ENCODE measurements at regions not wholly inside any gene's neighbourhood (a gene's known extent, or its start where the extent isn't known, plus 50 kb on each side); places are given as distances from the start of the nearest gene placed in this dataset.
"Not testable (repeated sequence)": the region's sequence is repeated elsewhere in the genome, so short reads cannot be mapped to it uniquely, and the experiment has no call there.

- no CpG with 5 or more reads among the region's 1 CpG for WGBS (ENCODE audit: insufficient coverage, insufficient read length)
- not testable (repeated sequence) for H3K4me1 ChIP-seq (ENCODE audit: control insufficient read depth, insufficient read depth, low read length); H3K9me3 ChIP-seq (ENCODE audit: control insufficient read depth, insufficient read depth, low read length); H3K36me3 ChIP-seq (ENCODE audit: control insufficient read depth, insufficient read depth, low read length); H3K4me3 ChIP-seq (ENCODE audit: low read length); H3K27me3 ChIP-seq (ENCODE audit: control insufficient read depth, insufficient read depth, low read length); DNase-seq (ENCODE audit: low read depth, low spot score); H3K27ac ChIP-seq (ENCODE audit: low read length)
These were observed 190.3 kb downstream of the RAB11FIP2 start for GRCh38 chr10:117856426-117856825.

GRCh38 chr10:117860135-117860534 lies 186.6 kb downstream of the RAB11FIP2 start:
- no CpG with 5 or more reads among the region's 5 CpGs for WGBS (ENCODE audit: insufficient coverage, insufficient read length)
- Histone ChIP-seq H3K27me3 (ENCODE audit: control insufficient read depth, insufficient read depth, low read length) (no peaks in the 10 kb centered on the region), H3K36me3 (ENCODE audit: control insufficient read depth, insufficient read depth, low read length) (no peaks in the 10 kb centered on the region), H3K4me1 (ENCODE audit: control insufficient read depth, insufficient read depth, low read length) (no peaks in the 10 kb centered on the region), H3K27ac (ENCODE audit: low read length) (no peak overlapping the region), H3K9me3 (ENCODE audit: control insufficient read depth, insufficient read depth, low read length) (no peaks in the 10 kb centered on the region), H3K4me3 (ENCODE audit: low read length) (no peak overlapping the region)
- DNase-seq (ENCODE audit: low read depth, low spot score), result no peak

- Histone ChIP-seq H3K4me1 (ENCODE audit: control insufficient read depth, insufficient read depth, low read length) (no peaks in the 10 kb centered on the region), H3K9me3 (ENCODE audit: control insufficient read depth, insufficient read depth, low read length) (no peaks in the 10 kb centered on the region), H3K4me3 (ENCODE audit: low read length) (no peak overlapping the region), H3K27ac (ENCODE audit: low read length) (no peak overlapping the region), H3K36me3 (ENCODE audit: control insufficient read depth, insufficient read depth, low read length) (no peaks in the 10 kb centered on the region), H3K27me3 (ENCODE audit: control insufficient read depth, insufficient read depth, low read length) (no peaks in the 10 kb centered on the region)
- DNase-seq (ENCODE audit: low read depth, low spot score), result no peak
These were observed 185.9 kb downstream of the RAB11FIP2 start for GRCh38 chr10:117860823-117861222.

GRCh38 chr10:117861329-117861728 lies 185.4 kb downstream of the RAB11FIP2 start:
- Histone ChIP-seq H3K27ac (ENCODE audit: low read length) (no peak overlapping the region), H3K4me1 (ENCODE audit: control insufficient read depth, insufficient read depth, low read length) (no peaks in the 10 kb centered on the region), H3K4me3 (ENCODE audit: low read length) (no peak overlapping the region), H3K27me3 (ENCODE audit: control insufficient read depth, insufficient read depth, low read length) (no peaks in the 10 kb centered on the region), H3K36me3 (ENCODE audit: control insufficient read depth, insufficient read depth, low read length) (no peaks in the 10 kb centered on the region), H3K9me3 (ENCODE audit: control insufficient read depth, insufficient read depth, low read length) (no peaks in the 10 kb centered on the region)
- no CpG with 5 or more reads among the region's 4 CpGs for WGBS (ENCODE audit: insufficient coverage, insufficient read length)
- DNase-seq (ENCODE audit: low read depth, low spot score), result no peak

GRCh38 chr10:117863771-117864170 lies 183.0 kb downstream of the RAB11FIP2 start:
- Histone ChIP-seq H3K4me3 (ENCODE audit: low read length) (no peak overlapping the region), H3K4me1 (ENCODE audit: control insufficient read depth, insufficient read depth, low read length) (no peaks in the 10 kb centered on the region), H3K27me3 (ENCODE audit: control insufficient read depth, insufficient read depth, low read length) (no peaks in the 10 kb centered on the region), H3K36me3 (ENCODE audit: control insufficient read depth, insufficient read depth, low read length) (no peaks in the 10 kb centered on the region), H3K9me3 (ENCODE audit: control insufficient read depth, insufficient read depth, low read length) (no peaks in the 10 kb centered on the region), H3K27ac (ENCODE audit: low read length) (no peak overlapping the region)
- DNase-seq (ENCODE audit: low read depth, low spot score), result no peak
- WGBS (ENCODE audit: insufficient coverage, insufficient read length), result no CpG with 5 or more reads among the region's 2 CpGs

GRCh38 chr10:117865945-117866344 lies 180.8 kb downstream of the RAB11FIP2 start:
- Histone ChIP-seq H3K9me3 (ENCODE audit: control insufficient read depth, insufficient read depth, low read length) (no peaks in the 10 kb centered on the region), H3K27ac (ENCODE audit: low read length) (no peak overlapping the region), H3K36me3 (ENCODE audit: control insufficient read depth, insufficient read depth, low read length) (no peaks in the 10 kb centered on the region), H3K4me3 (ENCODE audit: low read length) (no peak overlapping the region), H3K4me1 (ENCODE audit: control insufficient read depth, insufficient read depth, low read length) (no peaks in the 10 kb centered on the region), H3K27me3 (ENCODE audit: control insufficient read depth, insufficient read depth, low read length) (no peaks in the 10 kb centered on the region)
- no peak for DNase-seq (ENCODE audit: low read depth, low spot score)
- no CpG with 5 or more reads among the region's 4 CpGs for WGBS (ENCODE audit: insufficient coverage, insufficient read length)

- H3K27me3 ChIP-seq (ENCODE audit: control insufficient read depth, insufficient read depth, low read length), result no peaks in the 10 kb centered on the region
- DNase-seq (ENCODE audit: low read depth, low spot score), result no peak
- no peaks in the 10 kb centered on the region for H3K4me1 ChIP-seq (ENCODE audit: control insufficient read depth, insufficient read depth, low read length)
- WGBS (ENCODE audit: insufficient coverage, insufficient read length), result no CpG with 5 or more reads among the region's 9 CpGs
- H3K9me3 ChIP-seq (ENCODE audit: control insufficient read depth, insufficient read depth, low read length), result no peaks in the 10 kb centered on the region
- no peak overlapping the region for H3K27ac ChIP-seq (ENCODE audit: low read length)
- no peak overlapping the region for H3K4me3 ChIP-seq (ENCODE audit: low read length)
- no peaks in the 10 kb centered on the region for H3K36me3 ChIP-seq (ENCODE audit: control insufficient read depth, insufficient read depth, low read length)
These were observed 178.6 kb downstream of the RAB11FIP2 start for GRCh38 chr10:117868151-117868550.

GRCh38 chr10:117875793-117876192 lies 170.9 kb downstream of the RAB11FIP2 start:
- Histone ChIP-seq H3K27ac (ENCODE audit: low read length) (no peak overlapping the region), H3K27me3 (ENCODE audit: control insufficient read depth, insufficient read depth, low read length) (no peaks in the 10 kb centered on the region), H3K9me3 (ENCODE audit: control insufficient read depth, insufficient read depth, low read length) (no peaks in the 10 kb centered on the region), H3K36me3 (ENCODE audit: control insufficient read depth, insufficient read depth, low read length) (no peaks in the 10 kb centered on the region), H3K4me3 (ENCODE audit: low read length) (no peak overlapping the region), H3K4me1 (ENCODE audit: control insufficient read depth, insufficient read depth, low read length) (no peaks in the 10 kb centered on the region)
- WGBS (ENCODE audit: insufficient coverage, insufficient read length), result no CpG with 5 or more reads among the region's 2 CpGs
- DNase-seq (ENCODE audit: low read depth, low spot score), result no peak

GRCh38 chr10:117876210-117876609 lies 170.5 kb downstream of the RAB11FIP2 start:
- Histone ChIP-seq H3K4me1 (ENCODE audit: control insufficient read depth, insufficient read depth, low read length) (no peaks in the 10 kb centered on the region), H3K9me3 (ENCODE audit: control insufficient read depth, insufficient read depth, low read length) (no peaks in the 10 kb centered on the region), H3K4me3 (ENCODE audit: low read length) (no peak overlapping the region), H3K36me3 (ENCODE audit: control insufficient read depth, insufficient read depth, low read length) (no peaks in the 10 kb centered on the region), H3K27me3 (ENCODE audit: control insufficient read depth, insufficient read depth, low read length) (no peaks in the 10 kb centered on the region), H3K27ac (ENCODE audit: low read length) (no peak overlapping the region)
- DNase-seq (ENCODE audit: low read depth, low spot score), result no peak
- no CpG with 5 or more reads among the region's 2 CpGs for whole genome bisulfite sequencing (ENCODE audit: insufficient coverage, insufficient read length)

GRCh38 chr10:117878626-117879025 lies 168.1 kb downstream of the RAB11FIP2 start:
- no peak overlapping the region for H3K4me3 ChIP-seq (ENCODE audit: low read length)
- DNase-seq (ENCODE audit: low read depth, low spot score), result no peak
- H3K27ac ChIP-seq (ENCODE audit: low read length), result no peak overlapping the region
- H3K27me3 ChIP-seq (ENCODE audit: control insufficient read depth, insufficient read depth, low read length), result no peaks in the 10 kb centered on the region
- no CpG with 5 or more reads among the region's 5 CpGs for WGBS (ENCODE audit: insufficient coverage, insufficient read length)
- H3K4me1 ChIP-seq (ENCODE audit: control insufficient read depth, insufficient read depth, low read length), result no peaks in the 10 kb centered on the region
- no peaks in the 10 kb centered on the region for H3K9me3 ChIP-seq (ENCODE audit: control insufficient read depth, insufficient read depth, low read length)
- no peaks in the 10 kb centered on the region for H3K36me3 ChIP-seq (ENCODE audit: control insufficient read depth, insufficient read depth, low read length)

GRCh38 chr10:117884093-117884492 lies 162.6 kb downstream of the RAB11FIP2 start:
- no peaks in the 10 kb centered on the region for H3K27me3 ChIP-seq (ENCODE audit: control insufficient read depth, insufficient read depth, low read length)
- peaks cover 2% of the 10 kb centered on the region; the same call in 1 of the 2 replicates for H3K4me1 ChIP-seq (ENCODE audit: control insufficient read depth, insufficient read depth, low read length)
- WGBS (ENCODE audit: insufficient coverage, insufficient read length), result no CpG with 5 or more reads among the region's 4 CpGs
- H3K27ac ChIP-seq (ENCODE audit: low read length), result no peak overlapping the region
- H3K9me3 ChIP-seq (ENCODE audit: control insufficient read depth, insufficient read depth, low read length), result no peaks in the 10 kb centered on the region
- DNase-seq (ENCODE audit: low read depth, low spot score), result no peak
- H3K36me3 ChIP-seq (ENCODE audit: control insufficient read depth, insufficient read depth, low read length), result no peaks in the 10 kb centered on the region
- H3K4me3 ChIP-seq (ENCODE audit: low read length), result no peak overlapping the region
